HG02884 (cell line): ENCODE measurements at regions not wholly inside any gene's neighbourhood (a gene's known extent, or its start where the extent isn't known, plus 50 kb on each side); places are given as distances from the start of the nearest gene placed in this dataset.
"Not testable (repeated sequence)": the region's sequence is repeated elsewhere in the genome, so short reads cannot be mapped to it uniquely, and the experiment has no call there.

Experiments used
- ATAC-seq: cut with Tn5 transposase; IDR thresholded peaks from one replicate; pipeline ENCODE4 v1.9.1; 2021; ENCODE audit warnings: mild to moderate bottlenecking, moderate library complexity; ENCODE audit not compliant: unreplicated experiment

DNA sequence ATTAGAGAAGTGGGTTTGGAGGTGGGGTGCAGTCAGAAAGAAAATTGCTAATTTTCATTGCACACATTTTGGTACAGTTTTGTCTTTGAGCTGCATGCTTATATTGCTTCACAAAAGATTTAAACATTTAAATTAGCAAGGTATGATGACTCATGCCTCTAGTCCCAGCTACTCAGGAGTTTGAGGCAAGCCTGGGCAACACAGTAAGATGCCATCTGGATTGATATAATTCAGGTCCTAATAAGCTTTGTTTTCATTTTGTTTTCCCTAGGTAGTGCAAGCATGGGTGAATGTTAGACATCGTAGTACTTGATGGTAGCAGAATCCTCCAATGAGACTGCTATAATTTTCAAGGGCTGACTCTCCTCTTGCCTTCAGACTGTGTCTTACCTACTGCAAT lies 396.7 kb upstream of the RGPD4 start:
- no peak for ATAC-seq

DNA sequence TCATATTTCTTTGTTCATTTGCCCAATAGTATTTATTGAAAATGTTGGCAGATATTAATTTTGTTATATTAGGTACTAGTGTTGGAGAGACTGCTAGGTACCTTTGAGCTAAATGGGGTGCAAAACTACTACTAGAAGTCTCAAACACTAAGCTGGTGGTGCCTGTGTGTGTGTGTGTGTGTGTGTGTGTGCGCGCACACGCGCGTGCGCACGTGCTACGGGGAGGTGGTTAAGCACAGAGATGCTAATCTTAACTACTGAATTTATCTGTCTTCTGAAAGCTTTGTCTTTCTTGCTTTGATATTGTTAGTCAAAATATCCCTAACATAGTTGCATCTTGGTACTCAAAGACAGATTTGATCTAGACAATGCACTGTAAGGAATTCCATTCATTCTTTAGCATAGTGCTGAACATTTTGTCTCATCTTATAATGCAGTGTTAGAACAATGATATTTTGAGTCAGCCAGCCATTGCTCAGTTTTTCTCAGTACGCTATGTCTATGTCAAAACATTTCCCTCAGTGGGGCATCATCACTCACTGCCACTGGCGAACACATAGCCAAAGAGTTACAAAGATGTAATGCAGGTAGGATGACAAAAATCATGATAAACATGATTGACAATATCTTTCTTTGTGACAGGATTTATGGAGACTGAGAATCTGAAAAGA lies 396.0 kb upstream of the RGPD4 start:
- no peak for ATAC-seq

DNA sequence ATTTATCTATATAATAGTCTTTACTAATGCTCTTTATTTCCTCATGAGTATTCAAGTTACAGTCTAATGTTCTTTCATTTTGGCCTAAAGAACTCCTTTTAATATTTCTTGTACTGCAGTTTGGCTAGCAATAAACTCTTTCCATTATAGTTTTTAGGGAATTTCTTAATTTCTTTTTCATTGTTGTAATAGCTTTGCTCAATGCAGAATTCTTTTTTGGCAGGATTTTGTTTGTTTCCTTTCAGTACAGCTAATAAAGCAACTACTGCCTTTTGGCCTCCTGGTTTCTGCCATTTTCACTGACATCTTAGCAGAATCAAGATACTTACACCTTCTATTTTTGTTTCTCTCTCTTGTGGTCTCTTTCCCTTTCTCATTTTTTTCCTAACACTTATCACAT lies 390.4 kb upstream of the RGPD4 start:
- no peak for ATAC-seq

DNA sequence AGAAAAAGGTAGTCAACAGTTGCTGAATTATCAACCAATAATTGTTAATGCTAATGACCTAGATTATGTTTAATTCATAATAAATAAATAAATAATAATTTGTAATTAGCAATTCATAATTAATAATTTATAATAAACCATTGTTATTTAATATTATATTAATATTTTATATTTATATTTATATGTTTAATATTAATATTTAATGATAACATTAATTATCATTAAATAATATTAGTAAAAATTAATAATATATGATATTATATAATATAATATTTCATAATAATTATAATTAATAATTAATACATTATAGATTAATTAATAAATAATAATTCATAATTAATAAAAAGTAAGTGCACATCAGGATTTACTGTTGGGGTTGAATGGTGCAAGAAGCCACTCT lies 389.4 kb upstream of the RGPD4 start:
- no peak for ATAC-seq

DNA sequence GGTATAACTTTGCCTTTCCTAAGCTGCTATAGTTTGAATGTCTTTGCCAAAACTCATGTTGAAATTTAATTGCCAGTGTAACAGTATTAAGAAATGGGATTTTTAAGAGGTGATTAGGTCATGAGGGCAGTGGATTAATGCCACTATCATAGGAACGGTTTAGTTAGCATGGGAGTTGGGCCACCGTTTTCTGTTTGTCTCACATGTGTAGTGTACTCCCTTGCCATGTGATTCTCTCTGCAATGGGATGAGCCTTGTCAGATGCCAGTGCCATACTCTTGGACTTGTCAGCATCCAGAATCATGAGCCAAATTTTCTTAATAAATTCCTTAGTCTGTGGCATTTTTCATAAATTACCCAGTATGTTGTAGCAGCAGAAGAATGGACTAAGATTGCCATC lies 388.9 kb upstream of the RGPD4 start:
- no peak for ATAC-seq

DNA sequence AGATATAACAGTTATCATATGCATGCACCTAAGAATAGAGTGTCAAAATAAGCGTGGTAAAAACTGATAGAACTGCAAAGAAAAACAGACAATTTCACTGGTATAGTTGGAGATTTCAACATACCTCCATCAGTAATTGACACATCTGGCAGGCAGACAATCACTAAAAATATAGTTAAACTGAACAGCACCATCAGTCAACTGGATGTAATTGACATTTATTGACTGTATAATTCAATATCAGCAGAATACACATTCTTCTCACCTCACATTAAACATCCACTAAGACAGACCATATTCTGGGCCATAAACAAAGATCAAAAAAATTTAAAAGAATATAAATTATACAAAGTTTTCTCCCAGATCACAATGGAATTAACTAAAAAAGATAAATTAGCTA lies 378.5 kb upstream of the RGPD4 start:
- no peak for ATAC-seq

GRCh38 chr2:107461301-107461700 lies 365.4 kb upstream of the RGPD4 start:
- no peak for ATAC-seq

DNA sequence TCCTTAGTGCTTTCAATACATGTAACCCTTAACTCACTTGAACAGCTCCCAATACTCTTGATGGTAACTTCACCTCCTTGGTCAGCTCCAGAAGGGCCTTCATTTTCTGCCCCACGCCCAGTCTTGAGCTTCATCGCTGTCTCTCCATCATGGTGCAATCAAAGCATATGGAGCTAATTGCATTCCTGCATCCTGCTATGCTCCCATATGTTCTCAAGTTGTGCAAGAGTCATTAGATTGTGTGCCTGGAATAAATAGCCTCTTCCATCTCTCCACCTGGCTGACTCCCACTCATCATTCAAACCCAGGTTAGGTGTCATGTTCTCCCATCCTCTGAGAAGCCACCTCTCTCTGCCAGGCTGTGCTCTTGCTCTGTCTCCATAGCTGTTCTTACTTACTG lies 364.5 kb upstream of the RGPD4 start:
- no peak for ATAC-seq

DNA sequence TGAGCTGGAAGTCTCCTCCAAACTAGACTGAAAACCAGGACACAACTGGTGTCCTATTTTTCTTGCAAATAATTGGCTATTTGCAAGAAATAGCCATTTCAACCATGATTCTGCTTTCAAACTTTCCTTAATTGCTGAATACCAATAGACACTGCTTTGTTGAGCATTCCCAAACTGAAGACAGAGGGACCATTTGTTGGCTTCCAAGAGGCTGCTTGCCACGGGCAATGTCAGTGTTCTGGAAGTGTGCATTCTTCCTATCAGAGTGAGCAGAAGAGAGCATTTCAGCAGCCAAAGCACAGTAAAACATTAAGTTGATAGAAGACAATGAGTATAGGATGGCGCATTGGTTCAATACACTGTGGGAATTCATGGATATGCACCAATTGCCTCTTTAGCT lies 360.5 kb upstream of the RGPD4 start:
- ATAC-seq = no peak

- no peak for ATAC-seq
Measured at GRCh38 chr2:107466984-107467773, 359.5 kb upstream of the RGPD4 start.

DNA sequence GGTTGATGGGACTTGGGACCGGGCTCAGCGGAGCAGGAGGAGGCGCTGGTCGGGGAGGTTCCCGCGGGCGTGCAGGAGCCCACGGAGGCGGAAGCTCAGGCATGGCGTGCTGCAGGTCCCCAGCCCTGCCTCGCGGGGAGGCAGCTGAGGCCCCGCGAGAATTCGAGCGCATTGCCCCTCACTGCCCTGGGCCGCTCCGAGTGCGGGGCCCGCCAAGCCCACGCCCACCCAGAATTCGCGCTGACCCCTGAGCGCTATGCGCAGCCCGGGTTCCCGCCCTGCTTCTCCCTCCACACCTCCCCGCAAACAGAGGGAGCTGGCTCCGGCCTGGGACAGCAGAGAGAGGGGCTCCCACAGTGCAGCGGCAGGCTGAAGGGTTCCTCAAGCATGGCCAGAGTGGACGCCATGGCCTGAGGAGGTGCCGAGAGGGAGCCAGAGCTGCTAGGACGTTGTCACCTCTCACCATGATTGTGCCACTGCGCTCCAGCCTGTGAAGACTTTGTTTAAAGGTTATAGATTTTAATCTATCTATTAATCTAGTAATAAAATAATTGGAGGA lies 357.2 kb upstream of the RGPD4 start:
- ATAC-seq = no peak

GRCh38 chr2:107473150-107473549 lies 353.5 kb upstream of the RGPD4 start:
- no peak for ATAC-seq

DNA sequence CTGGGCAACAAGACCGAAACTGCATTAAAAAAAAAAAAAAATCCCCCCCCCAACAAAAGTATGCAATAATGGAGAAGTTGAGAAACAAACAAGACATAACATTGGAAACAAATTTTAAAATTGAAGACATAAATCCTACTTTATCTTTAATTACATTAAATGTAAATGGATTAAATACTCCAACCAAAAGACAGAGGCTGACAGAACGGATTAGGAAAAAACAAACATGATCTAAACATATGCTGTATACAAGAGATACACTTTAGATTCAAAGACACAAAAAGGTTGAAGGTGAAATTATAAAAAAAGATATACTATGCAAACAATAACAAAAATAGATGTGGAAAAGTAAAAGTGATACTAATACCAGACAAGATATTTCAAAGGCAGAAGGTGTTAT lies 350.8 kb upstream of the RGPD4 start:
- ATAC-seq = no peak

GRCh38 chr2:107502539-107502938 lies 324.2 kb upstream of the RGPD4 start:
- no peak for ATAC-seq

DNA sequence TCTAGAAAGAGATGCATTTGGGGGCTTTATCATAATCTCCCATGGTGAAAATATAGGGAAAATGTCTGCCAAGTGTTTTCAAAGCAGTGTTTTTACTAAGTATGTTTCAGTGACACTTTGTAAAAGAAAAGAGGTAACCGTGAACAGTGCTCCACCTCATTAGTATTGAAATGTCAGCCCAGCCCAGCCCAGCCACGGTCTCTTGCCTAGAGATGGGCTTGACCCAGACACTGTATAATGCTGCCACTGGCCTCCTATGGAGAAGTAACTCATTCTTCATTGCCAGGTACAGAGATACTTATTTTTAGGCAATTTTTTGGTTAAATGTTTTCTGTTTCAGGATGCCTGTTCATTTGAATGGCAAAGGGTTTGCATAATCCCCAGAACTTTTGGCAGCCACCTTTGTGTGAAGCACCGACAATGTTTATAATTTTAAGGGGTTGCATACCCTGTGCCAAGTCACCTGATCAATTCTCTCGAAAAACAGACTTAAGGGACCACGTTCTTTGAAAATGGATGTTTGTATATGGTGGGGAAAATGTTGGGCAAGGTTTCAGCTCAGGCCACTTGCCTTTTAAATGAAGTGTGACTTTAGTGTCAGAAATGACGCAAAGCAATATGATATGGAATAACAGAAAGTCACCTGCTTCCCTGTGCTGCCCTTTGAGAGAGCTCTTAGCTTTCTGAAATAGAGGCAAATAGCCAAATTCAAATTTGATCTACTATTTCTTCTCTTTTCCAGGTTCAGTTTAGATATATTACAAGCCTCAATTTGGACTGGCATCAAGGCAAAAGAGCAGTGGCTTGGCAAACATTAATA lies 314.5 kb upstream of the RGPD4 start:
- no peak for ATAC-seq

- no peak for ATAC-seq
Measured at GRCh38 chr2:107525406-107525805, 301.3 kb upstream of the RGPD4 start.

DNA sequence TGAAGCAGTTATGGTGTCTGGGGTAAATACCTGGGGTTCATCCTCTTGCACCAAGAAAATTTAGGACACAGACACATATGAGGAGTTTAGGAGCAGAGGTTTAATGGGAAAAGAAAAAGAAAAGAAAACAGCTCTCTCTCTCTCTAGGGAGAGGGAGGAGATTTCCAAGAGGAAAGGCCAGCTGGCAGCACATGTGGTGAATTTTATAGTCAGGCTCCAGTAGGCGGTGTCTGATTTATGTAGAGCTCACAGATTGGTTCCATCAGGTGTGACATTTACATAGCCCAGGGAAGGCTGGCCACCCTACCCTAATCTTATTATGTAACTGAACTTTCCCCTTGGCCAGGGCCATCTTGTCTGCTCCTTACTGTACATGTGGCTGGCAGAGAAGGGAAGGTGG lies 297.5 kb upstream of the RGPD4 start:
- no peak for ATAC-seq

- no peak for ATAC-seq
Measured at GRCh38 chr2:107530046-107530445, 296.6 kb upstream of the RGPD4 start.

- no peak for ATAC-seq
Measured at GRCh38 chr2:107534926-107535325, 291.8 kb upstream of the RGPD4 start.

GRCh38 chr2:107535905-107536689 lies 290.6 kb upstream of the RGPD4 start:
- ATAC-seq = not testable (repeated sequence)

DNA sequence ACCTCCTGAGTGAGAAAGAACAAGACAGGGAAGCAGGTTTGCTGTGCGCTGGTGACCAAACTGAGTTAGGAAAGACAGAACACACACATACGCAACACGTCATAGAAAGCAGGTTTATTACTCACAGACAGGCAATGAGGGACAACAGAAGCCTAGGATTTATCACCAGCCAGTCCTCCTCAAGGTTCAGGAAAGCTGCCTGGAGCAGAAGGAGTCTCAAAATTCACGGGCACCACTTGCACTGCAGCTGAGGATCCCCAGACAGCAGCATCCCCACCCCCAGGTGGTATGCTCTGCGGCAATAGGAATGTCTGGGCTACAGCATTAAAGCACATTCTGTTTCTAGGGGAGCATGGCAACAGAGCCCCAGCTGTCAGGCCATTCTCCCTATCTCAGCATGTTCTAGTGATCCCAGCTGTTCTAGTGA lies 284.4 kb upstream of the RGPD4 start:
- ATAC-seq = no peak
